ENCODE measurements at regions not wholly inside any gene's neighbourhood (a gene's known extent, or its start where the extent isn't known, plus 50 kb on each side); places are given as distances from the start of the nearest gene placed in this dataset.

- TF ChIP-seq CTCF (IDR thresholded peaks at IDR 0.05): no peak
- no peak for TF ChIP-seq POLR2A (IDR thresholded peaks at IDR 0.05)
- Histone ChIP-seq H3K27ac (no peak overlapping the region), H3K36me3 (replicated peaks in 1 of 2) (no peaks in the 10 kb centered on the region), H3K9me3 (replicated peaks in 1 of 3) (peaks cover 0 to 5% (median 0%) of the 10 kb centered on the region in 3 donors), H3K4me1 (replicated peaks in 1 of 2) (no peaks in the 10 kb centered on the region), H3K4me3 (no peak overlapping the region), H3K27me3 (no peaks in the 10 kb centered on the region)
- intact Hi-C loops (cut with DNase I): no loop called here
- WGBS, 4 donors: 74 to 84% (median 80%) methylated on average over 7 of the region's 7 CpGs
- no peak for DNase-seq
Measured at GRCh38 chr3:59653405-59654122, 603.7 kb upstream of the CFAP20DC start.

GRCh38 chr3:59644479-59645402 lies 594.9 kb upstream of the CFAP20DC start:
- DNase-seq: no peak
- H3K9me3 ChIP-seq (replicated peaks in 1 of 3): peaks cover 0 to 3% (median 0%) of the 10 kb centered on the region in 3 donors
- TF ChIP-seq CTCF (IDR thresholded peaks at IDR 0.05) (no peak), POLR2A (IDR thresholded peaks at IDR 0.05) (no peak)
- 78 to 89% (median 85%) methylated on average over 4 to 7 of the region's 7 CpGs for WGBS, 4 donors
- no peak overlapping the region for H3K4me3 ChIP-seq
- H3K27ac ChIP-seq: no peak overlapping the region
- intact Hi-C loops (cut with DNase I): no loop called here
- H3K36me3 ChIP-seq (replicated peaks in 1 of 2): no peaks in the 10 kb centered on the region
- H3K4me1 ChIP-seq (replicated peaks in 1 of 2): no peaks in the 10 kb centered on the region
- H3K27me3 ChIP-seq: no peaks in the 10 kb centered on the region

- no peak overlapping the region for H3K27ac ChIP-seq
- no peak for TF ChIP-seq CTCF (IDR thresholded peaks at IDR 0.05)
- no peak for TF ChIP-seq POLR2A (IDR thresholded peaks at IDR 0.05)
- H3K27me3 ChIP-seq: no peaks in the 10 kb centered on the region
- intact Hi-C loops (cut with DNase I): no loop called here
- H3K4me3 ChIP-seq: no peak overlapping the region
- peak in 1 of 7 donors; percentile 2 for DNase-seq
- H3K4me1 ChIP-seq (replicated peaks in 1 of 2): no peaks in the 10 kb centered on the region
- no peaks in the 10 kb centered on the region for H3K36me3 ChIP-seq (replicated peaks in 1 of 2)
- 58 to 66% (median 60%) methylated on average over 7 of the region's 7 CpGs for WGBS, 4 donors
- no peaks in the 10 kb centered on the region for H3K9me3 ChIP-seq (replicated peaks in 1 of 3)
Measured at GRCh38 chr3:59641169-59641899, 591.5 kb upstream of the CFAP20DC start.
